ENCODE measurements at regions not wholly inside any gene's neighbourhood (a gene's known extent, or its start where the extent isn't known, plus 50 kb on each side); places are given as distances from the start of the nearest gene placed in this dataset.

GRCh38 chr2:128552806-128553551 lies 234.3 kb upstream of the HS6ST1 start:
- no peak overlapping the region for H3K4me3 Mint-ChIP-seq
- H3K9me3 Mint-ChIP-seq (ENCODE audit: low read depth): no peaks in the 10 kb centered on the region
- ATAC-seq: no peak
- H3K4me1 Mint-ChIP-seq: no peaks in the 10 kb centered on the region
- CTCF ChIA-PET: no interaction called here
- no peaks in the 10 kb centered on the region for H3K27me3 Mint-ChIP-seq
- H3K27ac Mint-ChIP-seq: no peak overlapping the region
- peak; percentile 34 for DNase-seq
- H3K36me3 Mint-ChIP-seq: no peaks in the 10 kb centered on the region

GRCh38 chr2:128554151-128554769 lies 235.6 kb upstream of the HS6ST1 start:
- H3K9me3 Mint-ChIP-seq (ENCODE audit: low read depth): no peaks in the 10 kb centered on the region
- no peaks in the 10 kb centered on the region for H3K27me3 Mint-ChIP-seq
- ATAC-seq: no peak
- H3K36me3 Mint-ChIP-seq: no peaks in the 10 kb centered on the region
- H3K27ac Mint-ChIP-seq: no peak overlapping the region
- H3K4me1 Mint-ChIP-seq: no peaks in the 10 kb centered on the region
- CTCF ChIA-PET: no interaction called here
- DNase-seq: peak; percentile 27
- no peak overlapping the region for H3K4me3 Mint-ChIP-seq

- H3K27me3 Mint-ChIP-seq: no peaks in the 10 kb centered on the region
- no peaks in the 10 kb centered on the region for H3K4me1 Mint-ChIP-seq
- no peak for ATAC-seq
- CTCF ChIA-PET: no interaction called here
- no peaks in the 10 kb centered on the region for H3K9me3 Mint-ChIP-seq (ENCODE audit: low read depth)
- peak; percentile 33 for DNase-seq
- no peaks in the 10 kb centered on the region for H3K36me3 Mint-ChIP-seq
- no peak overlapping the region for H3K4me3 Mint-ChIP-seq
- H3K27ac Mint-ChIP-seq: no peak overlapping the region
These were observed 236.8 kb upstream of the HS6ST1 start for GRCh38 chr2:128555433-128555832.

GRCh38 chr2:128556089-128556488 lies 237.4 kb upstream of the HS6ST1 start:
- H3K36me3 Mint-ChIP-seq: no peaks in the 10 kb centered on the region
- H3K27ac Mint-ChIP-seq: no peak overlapping the region
- no peak overlapping the region for H3K4me3 Mint-ChIP-seq
- CTCF ChIA-PET: no interaction called here
- ATAC-seq (no peak), DNase-seq (no peak)
- no peaks in the 10 kb centered on the region for H3K9me3 Mint-ChIP-seq (ENCODE audit: low read depth)
- no peaks in the 10 kb centered on the region for H3K4me1 Mint-ChIP-seq
- H3K27me3 Mint-ChIP-seq: no peaks in the 10 kb centered on the region

GRCh38 chr2:128556633-128557032 lies 238.0 kb upstream of the HS6ST1 start:
- no peak for ATAC-seq
- H3K4me1 Mint-ChIP-seq: no peaks in the 10 kb centered on the region
- H3K36me3 Mint-ChIP-seq: no peaks in the 10 kb centered on the region
- no peaks in the 10 kb centered on the region for H3K27me3 Mint-ChIP-seq
- H3K9me3 Mint-ChIP-seq (ENCODE audit: low read depth): no peaks in the 10 kb centered on the region
- peak; percentile 18 for DNase-seq
- no peak overlapping the region for H3K27ac Mint-ChIP-seq
- no peak overlapping the region for H3K4me3 Mint-ChIP-seq
- CTCF ChIA-PET: no interaction called here

- Mint-ChIP-seq H3K36me3 (no peaks in the 10 kb centered on the region), H3K4me3 (no peak overlapping the region), H3K27me3 (no peaks in the 10 kb centered on the region), H3K27ac (no peak overlapping the region), H3K9me3 (ENCODE audit: low read depth) (no peaks in the 10 kb centered on the region), H3K4me1 (no peaks in the 10 kb centered on the region)
- CTCF ChIA-PET: no interaction called here
- DNase-seq: peak; percentile 22
- no peak for ATAC-seq
These were observed 238.4 kb upstream of the HS6ST1 start for GRCh38 chr2:128557069-128557468.

- no peak overlapping the region for H3K4me3 Mint-ChIP-seq
- no peak for DNase-seq
- no peaks in the 10 kb centered on the region for H3K4me1 Mint-ChIP-seq
- no peaks in the 10 kb centered on the region for H3K36me3 Mint-ChIP-seq
- no peaks in the 10 kb centered on the region for H3K27me3 Mint-ChIP-seq
- CTCF ChIA-PET: no interaction called here
- no peak for ATAC-seq
- H3K9me3 Mint-ChIP-seq (ENCODE audit: low read depth): no peaks in the 10 kb centered on the region
- no peak overlapping the region for H3K27ac Mint-ChIP-seq
These were observed 239.2 kb upstream of the HS6ST1 start for GRCh38 chr2:128557831-128558241.

- H3K4me3 Mint-ChIP-seq: no peak overlapping the region
- no peak overlapping the region for H3K27ac Mint-ChIP-seq
- H3K4me1 Mint-ChIP-seq: no peaks in the 10 kb centered on the region
- H3K27me3 Mint-ChIP-seq: no peaks in the 10 kb centered on the region
- no peak for ATAC-seq
- no peaks in the 10 kb centered on the region for H3K9me3 Mint-ChIP-seq (ENCODE audit: low read depth)
- CTCF ChIA-PET: no interaction called here
- DNase-seq: peak; percentile 22
- H3K36me3 Mint-ChIP-seq: no peaks in the 10 kb centered on the region
These were observed 239.8 kb upstream of the HS6ST1 start for GRCh38 chr2:128558441-128558840.

- H3K27ac Mint-ChIP-seq: no peak overlapping the region
- no peaks in the 10 kb centered on the region for H3K4me1 Mint-ChIP-seq
- no peak for ATAC-seq
- no peaks in the 10 kb centered on the region for H3K9me3 Mint-ChIP-seq (ENCODE audit: low read depth)
- CTCF ChIA-PET: no interaction called here
- H3K27me3 Mint-ChIP-seq: no peaks in the 10 kb centered on the region
- H3K4me3 Mint-ChIP-seq: no peak overlapping the region
- no peaks in the 10 kb centered on the region for H3K36me3 Mint-ChIP-seq
- peak; percentile 22 for DNase-seq
These were observed 240.3 kb upstream of the HS6ST1 start for GRCh38 chr2:128558895-128559532.

GRCh38 chr2:128559533-128560515 lies 241.2 kb upstream of the HS6ST1 start:
- DNase-seq: peak; percentile 32
- no peak overlapping the region for H3K4me3 Mint-ChIP-seq
- ATAC-seq: no peak

GRCh38 chr2:128560718-128561117 lies 242.1 kb upstream of the HS6ST1 start:
- Mint-ChIP-seq H3K27ac (no peak overlapping the region), H3K27me3 (no peaks in the 10 kb centered on the region), H3K36me3 (no peaks in the 10 kb centered on the region), H3K4me3 (no peak overlapping the region), H3K4me1 (no peaks in the 10 kb centered on the region), H3K9me3 (ENCODE audit: low read depth) (no peaks in the 10 kb centered on the region)
- ATAC-seq: no peak
- CTCF ChIA-PET: no interaction called here
- no peak for DNase-seq

More at GRCh38 chr2:128559533-128560515, 241.2 kb upstream of the HS6ST1 start:
- CTCF ChIA-PET: no interaction called here
- Mint-ChIP-seq H3K27ac (no peak overlapping the region), H3K27me3 (no peaks in the 10 kb centered on the region), H3K36me3 (no peaks in the 10 kb centered on the region), H3K4me1 (no peaks in the 10 kb centered on the region), H3K9me3 (ENCODE audit: low read depth) (no peaks in the 10 kb centered on the region)

- ATAC-seq (no peak), DNase-seq (peak; percentile 33)
- Mint-ChIP-seq H3K27me3 (peaks cover 5% of the 10 kb centered on the region), H3K9me3 (ENCODE audit: low read depth) (no peaks in the 10 kb centered on the region), H3K36me3 (no peaks in the 10 kb centered on the region), H3K4me3 (no peak overlapping the region), H3K27ac (no peak overlapping the region), H3K4me1 (no peaks in the 10 kb centered on the region)
- CTCF ChIA-PET: no interaction called here
These were observed 244.0 kb upstream of the HS6ST1 start for GRCh38 chr2:128562471-128563347.

GRCh38 chr2:128563348-128563687 lies 244.7 kb upstream of the HS6ST1 start:
- no peak overlapping the region for H3K4me3 Mint-ChIP-seq
- no peak for ATAC-seq
- H3K4me1 Mint-ChIP-seq: no peaks in the 10 kb centered on the region
- H3K27me3 Mint-ChIP-seq: peaks cover 5% of the 10 kb centered on the region
- no peaks in the 10 kb centered on the region for H3K9me3 Mint-ChIP-seq (ENCODE audit: low read depth)
- no peak for DNase-seq
- no peaks in the 10 kb centered on the region for H3K36me3 Mint-ChIP-seq
- H3K27ac Mint-ChIP-seq: no peak overlapping the region
- CTCF ChIA-PET: no interaction called here

Measured in activated CD8-positive, alpha-beta memory T cell treated with anti-CD3 and anti-CD28 coated beads, Interleukin-2, amount 10 ng/mL, durations not matched to agents 7 days and 5 days (primary cell).